ENCODE measurements at regions not wholly inside any gene's neighbourhood (a gene's known extent, or its start where the extent isn't known, plus 50 kb on each side); places are given as distances from the start of the nearest gene placed in this dataset.
"Not testable (repeated sequence)": the region's sequence is repeated elsewhere in the genome, so short reads cannot be mapped to it uniquely, and the experiment has no call there.

DNA sequence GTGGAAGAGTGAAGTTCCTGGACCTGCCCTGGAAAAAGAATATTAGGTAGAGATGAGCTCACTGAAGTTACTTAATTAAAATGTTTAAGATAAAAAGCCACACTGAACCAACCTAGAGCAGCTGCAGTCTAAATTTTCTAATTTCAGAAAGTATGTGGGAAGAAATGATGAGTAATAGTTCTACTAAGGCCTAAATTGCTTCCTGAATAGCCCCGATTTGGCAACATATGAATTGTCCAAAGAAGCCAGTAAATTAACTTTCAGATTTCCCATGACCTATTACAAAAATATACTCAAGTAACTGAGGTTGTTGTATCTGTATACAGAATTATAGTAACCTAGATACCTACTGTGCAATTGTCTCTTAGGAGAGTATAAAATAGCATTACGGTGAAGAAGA, 312.6 kb downstream of the IPMK start:
- no peak for DNase-seq

DNA sequence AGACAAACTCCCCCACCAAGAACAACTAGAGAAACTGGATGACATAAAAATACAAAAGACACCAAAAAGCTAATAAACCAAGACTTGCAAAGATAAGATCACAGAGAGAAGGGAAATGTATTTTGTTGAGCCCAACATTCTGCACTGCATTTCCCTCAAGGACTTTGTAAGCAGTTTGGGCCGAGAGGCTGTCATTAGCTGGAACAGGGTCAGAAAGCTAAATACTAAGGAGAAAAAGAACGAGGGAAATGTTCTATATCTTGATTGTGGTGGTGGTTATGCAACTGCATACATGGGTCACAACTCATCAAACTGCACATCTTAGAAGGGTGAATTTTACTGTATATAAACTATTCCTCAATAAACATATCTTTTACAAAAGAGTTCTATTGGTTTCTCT, 315.0 kb downstream of the IPMK start:
- no peak for DNase-seq

DNA sequence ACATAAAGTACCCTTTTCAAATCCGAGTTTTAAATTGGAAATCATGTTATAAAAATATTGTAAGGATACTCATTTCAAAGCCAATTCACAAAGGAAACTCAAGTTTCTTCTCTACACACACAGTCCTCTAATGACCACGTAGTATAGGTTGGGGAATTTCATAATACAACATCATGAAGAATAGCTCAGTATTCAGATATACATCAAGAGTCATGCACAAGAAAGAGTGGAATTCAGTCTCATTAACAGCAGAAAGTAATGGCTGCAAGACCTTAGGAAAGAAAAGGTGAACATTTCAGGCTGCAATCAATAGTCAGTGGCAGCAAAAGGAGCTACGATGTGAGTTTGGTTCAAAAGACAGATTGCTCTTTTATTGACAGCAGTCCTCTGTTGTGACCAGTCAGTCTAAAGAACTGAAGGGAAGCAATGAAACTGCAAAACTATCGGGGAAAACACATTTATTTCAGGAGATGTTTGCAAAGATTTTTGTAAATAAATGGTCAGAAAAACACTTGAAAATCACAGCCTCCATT, 317.2 kb downstream of the IPMK start:
- DNase-seq: no peak

DNA sequence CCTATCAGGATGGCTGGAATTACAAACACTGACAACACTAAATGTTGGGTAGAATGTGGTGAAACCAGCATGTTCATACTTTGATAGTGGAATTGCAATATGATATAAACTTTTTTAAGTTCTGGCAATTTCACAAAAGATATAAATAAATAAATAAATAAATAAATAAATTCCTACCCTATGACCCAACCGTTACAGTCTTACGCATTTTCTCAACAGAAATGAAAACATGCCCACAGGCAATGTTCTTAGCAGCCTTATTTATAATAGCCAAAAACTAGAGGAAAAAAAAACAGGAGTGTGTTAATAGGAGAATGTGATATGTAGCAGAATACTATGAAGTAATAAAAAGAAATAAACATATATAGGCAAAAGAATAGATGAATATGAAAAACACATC, 318.9 kb downstream of the IPMK start:
- DNase-seq: no peak

DNA sequence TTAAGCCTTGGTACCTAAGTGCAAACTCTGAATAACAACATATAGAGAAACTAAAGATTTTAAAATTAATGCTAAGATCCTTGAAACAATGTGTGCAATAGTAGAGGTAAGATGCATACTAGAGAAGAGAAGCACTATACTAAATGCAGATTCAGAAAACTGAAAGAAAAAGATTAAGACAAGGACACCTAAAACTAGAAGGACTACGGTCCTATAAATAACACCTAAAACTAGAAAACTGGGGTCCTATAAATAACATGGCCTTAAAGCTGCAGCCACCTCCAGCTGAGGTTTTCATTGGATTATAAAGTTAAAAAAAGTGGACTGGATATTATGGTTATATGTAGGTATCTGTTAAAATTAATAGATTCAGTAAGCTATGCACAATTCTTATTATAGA, 320.9 kb downstream of the IPMK start:
- DNase-seq: no peak

DNA sequence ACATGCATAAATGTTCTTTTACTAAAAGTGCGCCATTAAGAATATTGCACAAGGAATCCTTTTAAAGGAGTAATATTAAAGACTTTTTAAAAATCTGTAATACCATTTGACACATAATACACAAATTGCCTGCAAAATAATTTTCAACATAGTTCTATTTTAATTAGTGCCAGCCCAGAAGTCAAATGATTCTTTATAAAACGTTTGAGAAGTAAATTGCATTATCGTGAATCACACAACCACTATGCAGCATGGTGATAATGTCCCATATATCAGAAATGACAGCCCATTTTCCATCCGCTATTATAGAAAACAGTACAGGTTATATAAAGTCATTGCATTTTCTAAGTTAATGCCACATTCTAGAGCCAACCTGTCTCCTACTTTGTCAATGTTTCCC, 324.0 kb downstream of the IPMK start:
- DNase-seq: no peak

DNA sequence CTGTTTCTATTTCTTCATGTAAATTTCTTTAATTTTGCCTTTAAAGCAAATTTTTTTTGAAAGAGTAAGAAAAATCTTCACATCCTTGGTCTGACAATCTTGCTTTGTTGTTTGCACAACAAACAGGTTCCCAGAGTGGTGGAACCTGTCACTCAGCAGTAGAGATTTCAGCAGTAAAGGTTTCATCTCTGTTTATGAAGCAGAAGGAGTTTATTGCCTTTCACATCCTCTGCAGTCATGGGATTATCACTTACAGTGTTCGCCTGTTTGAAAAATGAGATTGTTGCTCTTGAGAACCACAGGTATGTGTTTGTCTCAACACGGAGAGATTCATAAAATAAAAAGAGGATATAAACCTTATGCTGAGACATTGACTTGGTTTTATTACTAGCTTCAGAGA, 342.6 kb downstream of the IPMK start:
- no peak for DNase-seq

DNA sequence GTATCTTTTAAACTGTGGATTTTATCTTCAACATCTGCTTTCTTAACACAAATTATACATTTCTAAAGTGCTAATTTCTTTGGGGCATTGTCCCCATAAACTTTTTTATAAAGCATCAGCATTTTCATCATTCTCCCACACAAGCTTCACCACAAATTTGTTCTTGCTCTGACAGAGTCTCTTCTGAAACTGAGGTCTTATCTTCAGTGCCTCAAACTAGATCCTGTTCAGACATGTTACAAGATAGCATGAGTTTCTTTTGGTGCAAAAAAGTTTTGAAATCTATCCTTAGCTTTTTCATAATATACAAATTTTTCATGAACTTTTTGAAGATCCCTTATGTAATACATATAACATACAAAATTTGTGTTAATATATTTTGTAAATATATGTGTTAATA, 346.6 kb downstream of the IPMK start:
- DNase-seq: no peak

DNA sequence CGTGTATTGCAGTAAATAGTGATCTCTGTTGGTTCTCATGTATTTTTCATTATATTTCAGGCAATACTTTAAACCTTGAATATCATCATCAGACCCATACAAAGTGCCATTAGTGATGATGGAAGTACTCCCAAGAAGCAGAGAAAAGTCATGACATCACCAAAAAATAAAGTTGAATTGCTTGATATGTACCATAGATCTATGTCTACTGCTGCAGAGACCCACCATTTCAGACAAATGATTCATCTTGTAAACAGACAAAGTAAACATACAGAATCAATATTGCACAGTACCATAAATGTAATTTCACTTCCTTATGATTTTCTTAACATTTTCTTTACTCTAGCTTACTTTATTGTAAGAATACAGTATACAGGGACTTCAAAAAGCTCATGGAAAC, 347.8 kb downstream of the IPMK start:
- no peak for DNase-seq

DNA sequence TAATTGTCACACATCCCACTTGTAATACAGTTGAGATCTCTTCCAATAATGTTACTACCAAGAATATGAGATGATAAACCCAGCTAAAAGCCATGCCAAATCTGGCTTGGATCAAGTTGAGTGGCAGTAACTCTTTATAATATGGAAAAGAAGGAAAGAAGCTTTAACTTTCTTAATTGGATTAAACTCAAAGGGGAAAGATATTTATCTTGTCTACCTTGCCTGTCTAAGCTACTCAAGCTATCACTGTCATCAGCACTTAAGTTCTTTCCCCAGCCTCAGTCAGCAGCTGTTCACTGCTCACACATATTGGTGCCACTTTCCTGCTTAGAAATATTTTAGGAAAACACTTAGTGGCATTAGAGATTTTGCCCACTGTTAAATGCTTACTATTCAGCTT, 350.7 kb downstream of the IPMK start:
- no peak for DNase-seq

DNA sequence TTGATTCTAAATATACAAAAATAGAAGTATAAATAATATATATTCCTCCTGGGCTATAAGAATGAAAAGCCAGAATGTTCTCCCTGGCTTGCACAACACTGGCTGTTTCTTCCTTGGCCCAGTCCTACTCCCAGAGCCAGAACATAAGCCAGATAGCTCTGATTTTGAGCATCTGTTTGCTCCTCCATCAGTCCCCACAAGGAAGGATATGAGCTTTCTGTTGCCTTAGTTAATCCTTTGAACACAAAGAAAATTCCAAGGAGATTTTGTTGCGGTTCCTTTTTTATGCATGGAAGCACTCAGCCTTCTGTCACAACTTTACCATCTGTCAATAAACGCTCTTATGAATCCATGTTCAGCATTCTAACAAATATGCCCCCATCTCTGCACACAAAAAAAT, 361.8 kb downstream of the IPMK start:
- no peak for DNase-seq

DNA sequence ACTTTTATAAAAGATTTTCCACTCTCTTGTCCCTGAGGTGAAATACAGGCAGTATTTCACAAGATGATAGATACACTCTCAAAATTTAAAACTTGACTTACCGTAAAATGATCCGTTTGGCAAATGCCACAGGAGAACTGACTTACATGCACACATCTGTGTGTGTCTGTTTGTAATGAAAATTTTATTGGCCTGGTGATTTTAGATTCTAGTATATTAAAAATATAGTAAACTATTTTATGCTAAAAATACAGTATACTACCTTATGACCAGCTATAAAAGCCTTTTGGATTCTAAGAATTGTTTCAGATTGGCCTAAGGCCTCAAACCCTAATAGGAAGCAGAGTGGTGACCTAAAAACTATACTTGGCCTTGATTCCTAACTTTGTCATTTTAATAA, 362.7 kb downstream of the IPMK start:
- no peak for DNase-seq

DNA sequence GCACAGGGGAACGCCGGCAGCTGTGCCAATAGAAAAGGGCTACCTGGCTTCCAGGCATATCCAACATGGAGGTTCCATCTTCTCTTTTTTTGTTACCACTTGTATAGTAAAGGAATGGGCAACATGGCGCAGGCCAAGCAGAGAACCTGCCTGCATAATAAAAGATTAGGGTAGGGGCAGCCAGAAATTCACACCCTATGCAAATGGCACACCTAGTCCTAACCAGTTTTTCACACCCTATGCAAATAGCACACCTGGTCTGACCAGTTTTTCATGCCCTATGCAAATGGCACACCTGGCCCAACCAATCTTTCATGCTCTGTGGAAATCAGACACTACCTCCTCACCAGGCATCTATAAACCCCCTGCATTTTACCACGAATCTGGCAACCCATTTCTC, 369.5 kb downstream of the IPMK start:
- DNase-seq: no peak

DNA sequence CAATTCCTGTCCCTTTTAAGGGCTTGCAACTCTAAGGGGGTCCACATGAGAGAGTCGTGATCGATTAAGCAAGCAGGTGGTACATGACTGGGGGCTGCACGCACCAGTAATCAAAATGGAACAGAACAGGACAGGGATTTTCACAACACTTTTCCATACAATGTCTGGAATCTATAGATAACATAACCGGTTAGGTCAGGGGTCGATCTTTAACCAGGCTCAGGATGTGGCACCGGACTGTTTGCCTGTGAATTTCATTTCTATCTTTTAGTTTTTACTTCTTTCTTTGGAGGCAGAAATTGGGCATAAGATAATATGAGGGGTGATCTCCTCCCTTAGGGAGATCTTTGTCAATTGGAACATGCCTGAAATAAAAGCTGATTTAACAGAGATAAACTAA, 370.1 kb downstream of the IPMK start:
- no peak for DNase-seq

DNA sequence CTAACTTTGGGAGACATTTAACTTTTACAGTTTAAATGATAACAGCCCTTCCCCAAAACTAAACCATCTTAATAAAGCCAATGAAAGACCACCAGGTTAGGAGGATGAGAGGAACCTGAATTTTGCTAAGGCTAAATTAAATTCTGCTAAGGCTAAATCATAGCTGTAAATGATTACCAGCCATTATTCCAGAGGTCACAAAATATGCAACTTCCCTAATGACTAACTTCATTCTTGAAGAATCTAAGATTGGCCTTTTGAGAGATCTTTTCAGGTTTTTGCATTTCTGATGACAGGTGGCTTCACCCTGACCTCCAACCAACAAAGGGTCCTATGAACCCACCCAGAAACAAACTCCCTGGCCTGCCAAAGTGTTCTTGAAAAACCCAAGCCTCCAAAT, 373.3 kb downstream of the IPMK start:
- no peak for DNase-seq

DNA sequence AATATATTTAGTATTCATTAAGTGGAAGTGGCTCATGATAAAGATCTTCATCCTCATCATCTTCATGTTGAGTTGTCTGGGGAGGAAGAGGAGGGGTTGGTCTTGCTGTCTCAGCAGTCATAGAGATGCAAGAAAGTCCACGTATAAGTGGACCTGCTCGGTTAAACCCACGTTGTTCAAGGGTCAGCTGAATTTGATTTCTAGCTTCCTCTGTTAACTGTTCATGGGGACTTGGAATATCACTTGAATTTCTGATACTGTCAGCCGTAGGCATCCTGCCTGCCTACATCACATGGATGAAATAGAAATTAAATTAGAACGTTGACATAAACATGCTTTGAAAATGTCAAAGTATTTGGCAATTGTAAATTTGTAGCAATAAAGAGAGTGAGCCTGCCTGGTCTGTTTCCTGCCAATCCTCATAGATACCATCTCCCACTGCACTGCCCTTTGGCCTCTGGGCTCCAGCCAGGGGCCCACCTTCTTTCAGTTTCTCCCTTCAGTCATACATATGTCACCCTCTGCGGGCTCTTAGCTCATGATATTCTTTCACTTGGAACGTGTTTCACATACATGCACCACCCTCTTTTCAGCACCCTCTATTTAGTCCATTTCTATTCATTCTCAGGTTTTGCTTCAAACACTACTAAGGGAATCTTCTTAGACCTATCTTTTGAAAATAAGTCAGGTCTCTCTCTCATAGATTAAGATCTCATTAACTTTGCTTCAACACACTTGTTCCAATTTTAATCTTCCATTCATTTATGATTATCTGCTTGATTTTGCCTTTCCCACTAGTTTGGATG, 376.3 kb downstream of the IPMK start:
- DNase-seq: no peak

DNA sequence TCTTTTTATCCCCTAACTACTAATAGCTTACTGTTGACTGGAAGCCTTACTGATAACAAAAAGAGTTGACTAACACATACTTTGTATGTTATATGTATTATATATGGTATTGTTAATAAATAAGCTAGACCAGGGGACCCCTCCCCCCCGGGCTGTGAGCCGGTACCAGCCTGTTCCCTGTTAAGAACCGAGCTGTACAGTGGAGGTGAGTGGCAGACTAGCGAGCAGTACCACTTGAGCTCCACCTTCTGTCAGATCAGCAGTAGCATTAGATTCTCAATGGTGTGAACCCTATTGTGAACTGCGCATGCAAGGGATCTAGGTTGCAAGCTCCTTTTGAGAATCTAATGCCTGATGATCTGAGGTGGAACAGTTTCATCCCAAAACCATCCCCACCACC, 377.0 kb downstream of the IPMK start:
- no peak for DNase-seq

DNA sequence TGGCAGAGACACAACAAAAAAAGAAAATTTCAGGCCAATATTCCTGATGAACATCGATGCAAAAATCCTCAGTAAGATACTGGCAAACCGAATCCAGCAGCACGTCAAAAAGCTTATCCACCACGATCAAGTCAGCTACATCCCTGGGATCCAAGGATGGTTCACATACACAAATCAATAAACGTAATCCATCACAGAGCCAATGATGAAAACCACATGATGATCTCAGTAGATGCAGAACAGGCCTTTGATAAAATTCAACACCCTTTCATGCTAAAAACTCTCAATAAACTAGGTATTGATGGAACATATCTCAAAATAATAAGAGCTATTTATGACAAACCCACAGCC, 382.1 kb downstream of the IPMK start:
- not testable (repeated sequence) for DNase-seq

DNA sequence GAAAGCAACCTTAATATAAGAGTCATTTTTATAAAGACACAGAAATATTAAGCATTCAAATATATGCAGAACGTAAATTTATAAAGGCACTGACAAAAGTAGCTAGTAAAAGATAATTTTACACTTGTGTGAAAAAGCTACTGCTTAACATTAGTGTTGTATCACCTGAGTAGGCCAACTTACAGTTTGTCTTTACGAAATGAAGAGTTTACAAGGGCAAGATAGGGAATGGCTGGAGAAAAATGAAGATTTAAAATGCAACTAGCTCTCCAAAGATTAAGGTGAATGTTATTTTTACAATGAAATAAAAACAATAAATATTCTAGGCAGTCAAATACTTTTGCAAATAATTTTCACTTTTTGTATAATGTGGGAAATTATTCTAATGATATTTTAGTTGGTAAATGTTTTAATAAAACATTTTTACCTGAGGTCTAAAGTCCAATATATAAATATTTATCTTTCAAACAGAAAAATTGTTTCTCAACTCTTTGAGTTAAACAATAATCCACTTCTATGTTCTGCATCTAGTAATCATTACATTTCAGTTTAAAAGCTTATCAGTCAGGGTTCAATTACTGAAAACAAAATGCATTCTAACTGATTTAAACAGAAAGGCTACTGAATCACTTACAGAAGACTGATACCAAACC, 382.6 kb downstream of the IPMK start:
- DNase-seq: no peak

DNA sequence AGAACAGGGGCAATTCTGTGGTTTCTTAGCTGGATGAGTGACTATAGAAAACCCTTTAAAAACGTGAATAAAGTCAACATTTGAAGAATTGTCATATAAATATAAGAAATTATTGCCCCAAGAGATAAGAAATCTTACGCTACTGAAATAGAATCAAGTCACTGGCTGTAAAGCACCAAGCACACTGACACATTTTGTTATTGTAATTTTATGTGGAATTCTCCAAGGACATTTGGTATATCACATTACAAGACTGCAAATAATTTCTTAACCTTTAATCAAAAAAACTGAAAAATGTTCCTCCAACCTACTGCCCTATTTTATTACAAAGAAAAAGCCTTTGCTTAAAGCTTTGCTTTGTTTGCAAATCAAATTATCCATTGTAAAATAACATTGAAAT, 383.3 kb downstream of the IPMK start:
- DNase-seq: no peak

DNA sequence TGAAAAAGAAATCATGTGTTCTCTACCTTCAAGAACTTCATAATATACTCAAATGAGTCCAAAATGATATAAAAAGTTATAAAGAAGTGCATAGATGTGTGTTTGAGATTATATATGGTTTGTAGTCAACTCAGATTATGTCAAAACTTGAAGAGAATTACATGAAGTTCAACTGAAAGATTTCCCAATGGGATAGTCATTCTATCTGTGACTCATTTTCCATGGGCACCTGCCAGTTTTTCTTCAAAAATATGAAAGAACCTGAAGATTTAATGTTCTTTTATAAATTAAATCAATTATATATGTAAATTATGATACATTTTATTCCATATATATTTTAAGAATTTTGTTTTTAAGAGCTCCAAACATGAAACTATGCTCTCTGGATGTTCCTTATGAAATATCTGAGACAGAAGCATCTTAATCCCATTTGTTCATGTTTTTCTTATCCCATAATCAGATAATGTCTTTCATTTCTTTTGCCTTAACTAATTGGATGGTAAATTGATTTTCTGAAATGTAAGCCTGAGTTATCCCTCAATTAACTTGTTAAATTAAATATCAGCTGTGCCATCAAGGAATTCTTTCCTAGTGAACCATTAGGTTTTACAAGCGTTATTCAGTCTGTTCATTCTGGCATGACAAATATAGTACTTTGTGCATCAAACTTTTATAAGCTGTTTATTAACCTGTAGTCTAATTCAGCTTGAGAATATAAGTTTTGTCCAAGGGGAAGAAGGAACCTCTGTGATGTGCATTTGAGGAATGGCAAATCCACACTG, 387.1 kb downstream of the IPMK start:
- no peak for DNase-seq

DNA sequence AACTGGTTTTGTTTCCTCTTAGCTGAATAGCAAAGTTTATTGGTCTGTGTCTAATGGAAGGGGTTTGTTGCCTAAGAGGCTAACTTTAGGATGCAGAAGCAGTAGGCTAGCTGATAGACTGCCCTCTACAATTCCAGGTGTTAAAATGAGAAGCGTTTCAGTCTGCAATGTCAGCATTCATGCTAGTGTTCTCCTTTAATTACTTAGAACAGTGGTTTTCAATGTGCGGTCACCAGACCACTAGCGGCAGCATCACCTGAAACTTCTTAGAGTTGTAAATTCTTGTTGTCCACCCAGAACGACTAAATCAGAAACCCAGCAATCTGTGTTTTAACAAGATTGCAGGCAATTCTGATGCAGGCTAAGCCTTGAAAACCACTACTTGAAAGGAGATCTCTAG, 392.9 kb downstream of the IPMK start:
- DNase-seq: no peak

DNA sequence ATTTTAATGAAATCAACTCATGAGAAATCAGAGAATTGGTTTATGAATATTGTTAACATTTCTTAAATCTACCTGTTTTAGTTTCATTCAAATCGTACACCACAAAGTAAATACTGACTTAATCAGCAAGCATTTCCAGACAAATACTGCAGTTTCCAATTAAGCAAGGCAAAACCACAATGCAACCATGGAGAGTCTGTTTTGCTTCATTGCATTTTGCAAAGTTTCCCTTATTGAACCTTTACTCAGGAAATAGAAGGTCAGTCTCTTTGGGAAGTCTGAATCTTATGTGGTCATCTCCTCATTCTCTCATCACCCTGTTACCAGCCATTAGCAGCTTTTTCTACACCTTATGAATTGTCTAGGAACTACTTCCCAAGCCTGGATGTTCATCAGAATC, 400.5 kb downstream of the IPMK start:
- DNase-seq: no peak
